GM21737 (cell line): ENCODE measurements at regions not wholly inside any gene's neighbourhood (a gene's known extent, or its start where the extent isn't known, plus 50 kb on each side); places are given as distances from the start of the nearest gene placed in this dataset.

Experiments
- ATAC-seq: cut with Tn5 transposase; IDR thresholded peaks from one replicate; pipeline ENCODE4 v1.9.1; 2021; ENCODE audit warnings: mild to moderate bottlenecking, moderate library complexity; ENCODE audit not compliant: unreplicated experiment

DNA sequence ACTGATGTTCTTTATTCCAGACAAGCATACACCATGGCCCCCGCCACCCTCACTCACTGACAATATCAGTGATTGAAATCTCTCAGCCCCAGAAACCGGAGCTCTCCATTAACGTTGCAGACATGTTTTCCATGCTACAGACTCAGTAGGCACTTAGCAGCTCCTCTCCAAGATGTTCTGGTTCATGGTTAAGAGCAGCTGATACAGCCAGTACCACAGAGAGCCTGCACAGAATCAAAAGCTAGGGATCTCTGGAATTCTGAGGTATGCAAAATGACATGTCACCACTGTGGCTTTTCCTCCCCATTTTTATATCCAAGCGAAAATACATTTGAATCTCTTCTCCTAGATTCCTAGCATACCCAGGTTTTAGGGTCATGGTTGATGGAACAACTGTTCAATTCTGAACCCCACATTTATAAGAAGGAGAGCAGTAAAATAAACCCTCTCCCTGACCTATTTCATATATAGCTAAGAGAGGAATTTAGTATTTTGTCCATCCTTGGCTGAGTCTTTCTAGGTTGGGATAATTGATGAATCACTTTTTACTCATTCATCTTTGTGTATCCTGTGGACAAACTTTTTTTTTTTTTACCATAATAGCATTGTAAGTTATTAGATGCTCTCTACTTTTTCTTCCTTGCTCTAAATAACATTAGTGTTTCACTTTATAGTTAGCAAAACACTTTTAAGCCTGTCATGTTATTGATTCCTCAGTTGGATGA, 488.4 kb upstream of the PIK3C3 start:
- no peak for ATAC-seq

GRCh38 chr18:41465386-41465785, 489.6 kb upstream of the PIK3C3 start:
- ATAC-seq = no peak

DNA sequence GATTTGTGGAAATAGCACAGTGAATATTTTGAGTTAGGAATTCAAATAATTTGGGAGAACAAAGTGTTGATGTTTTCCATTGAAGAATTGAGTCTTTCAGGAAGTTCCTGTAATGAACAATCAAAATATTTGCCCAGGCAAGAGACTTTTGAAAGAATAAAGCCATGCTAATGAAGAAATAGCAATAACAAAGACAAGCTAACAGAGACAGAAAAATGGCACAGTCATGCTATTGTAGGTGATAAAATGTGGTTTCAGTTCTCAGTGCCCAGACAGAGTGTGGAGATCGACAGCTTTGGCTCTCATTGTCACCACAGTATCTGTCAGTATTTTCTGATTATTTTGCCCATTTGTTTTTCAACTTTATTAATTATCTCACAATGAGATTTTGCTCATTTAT, 490.8 kb upstream of the PIK3C3 start:
- no peak for ATAC-seq

DNA sequence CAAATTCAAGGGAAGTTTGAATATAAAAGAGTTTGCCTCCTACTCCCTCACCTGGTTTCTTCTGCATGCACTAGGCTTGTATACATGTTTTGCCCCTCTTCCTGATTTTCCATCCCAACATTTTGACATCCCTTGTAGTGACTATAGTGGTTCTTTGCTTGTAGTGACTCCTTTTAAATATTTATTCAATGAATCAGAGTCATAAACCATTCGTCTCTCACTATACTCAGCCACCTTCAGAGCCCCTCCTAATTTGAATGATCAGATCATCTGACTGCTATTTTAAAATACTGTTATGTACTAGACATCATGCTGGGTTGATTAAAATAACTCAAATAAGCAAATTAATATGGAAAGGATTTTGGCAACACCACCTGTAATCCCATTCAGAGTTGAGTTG, 492.1 kb upstream of the PIK3C3 start:
- ATAC-seq = no peak

DNA sequence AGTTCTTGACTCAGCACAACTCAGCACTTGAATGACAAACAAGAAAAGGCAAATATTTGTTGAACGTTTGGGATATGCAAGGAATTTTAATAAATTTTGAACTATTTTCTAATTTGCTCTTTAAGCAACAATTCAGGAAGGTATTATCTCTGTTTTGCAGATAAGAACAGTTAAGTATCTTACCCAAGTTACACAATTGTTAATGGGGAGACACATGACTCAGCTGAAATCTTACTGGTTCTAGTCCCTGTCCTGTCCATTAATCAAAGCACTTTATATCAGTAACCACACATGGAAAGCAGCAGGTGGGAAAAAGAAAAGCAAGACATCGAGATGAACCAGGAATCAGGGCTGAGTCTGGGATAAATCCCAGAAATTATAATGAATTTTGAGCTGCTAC, 493.9 kb upstream of the PIK3C3 start:
- no peak for ATAC-seq

GRCh38 chr18:41459656-41460055, 495.4 kb upstream of the PIK3C3 start:
- ATAC-seq = no peak

DNA sequence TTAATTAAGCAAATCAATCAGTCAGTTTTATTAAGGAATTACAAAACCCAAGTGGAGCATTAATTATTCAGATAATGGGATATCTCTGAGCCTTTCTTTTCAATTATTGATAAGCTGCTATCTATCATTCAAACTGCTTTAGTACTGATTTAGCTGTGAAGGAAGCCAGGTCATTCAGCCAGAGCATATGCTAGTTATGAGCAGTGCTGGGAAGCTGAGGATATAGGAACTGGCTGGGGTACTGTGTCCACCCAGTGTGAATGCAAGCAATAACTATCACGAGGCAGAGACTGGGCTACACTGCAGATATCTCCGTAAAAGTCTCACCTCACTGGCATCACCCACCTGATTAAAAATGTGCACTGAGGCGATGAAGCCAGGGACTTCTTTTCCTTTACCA, 496.7 kb upstream of the PIK3C3 start:
- no peak for ATAC-seq

- ATAC-seq = no peak
These were observed 497.2 kb upstream of the PIK3C3 start for GRCh38 chr18:41457765-41458326.

- ATAC-seq = no peak
These were observed 498.2 kb upstream of the PIK3C3 start for GRCh38 chr18:41456831-41457230.

- no peak for ATAC-seq
These were observed 505.4 kb upstream of the PIK3C3 start for GRCh38 chr18:41449612-41450011.

DNA sequence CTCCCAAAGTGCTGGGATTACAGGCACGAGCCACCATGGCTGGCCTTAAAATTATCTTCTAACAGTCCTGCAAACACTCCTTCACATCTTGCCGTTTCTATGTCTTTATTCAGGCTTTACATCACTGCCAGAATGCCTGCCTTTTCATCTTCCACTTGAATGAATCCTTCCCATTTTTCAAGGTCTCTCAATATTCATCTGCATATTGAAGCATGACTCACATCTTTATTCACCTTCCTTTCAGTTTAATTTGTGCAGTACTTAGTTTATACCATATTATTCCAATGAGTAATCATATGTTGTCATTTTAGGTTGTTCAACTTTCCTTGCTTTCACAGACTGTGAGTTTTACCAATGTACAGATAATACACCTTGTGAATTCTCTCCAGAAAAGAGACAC, 510.1 kb upstream of the PIK3C3 start:
- ATAC-seq = no peak

- ATAC-seq = no peak
These were observed 518.3 kb upstream of the PIK3C3 start for GRCh38 chr18:41436772-41437171.

DNA sequence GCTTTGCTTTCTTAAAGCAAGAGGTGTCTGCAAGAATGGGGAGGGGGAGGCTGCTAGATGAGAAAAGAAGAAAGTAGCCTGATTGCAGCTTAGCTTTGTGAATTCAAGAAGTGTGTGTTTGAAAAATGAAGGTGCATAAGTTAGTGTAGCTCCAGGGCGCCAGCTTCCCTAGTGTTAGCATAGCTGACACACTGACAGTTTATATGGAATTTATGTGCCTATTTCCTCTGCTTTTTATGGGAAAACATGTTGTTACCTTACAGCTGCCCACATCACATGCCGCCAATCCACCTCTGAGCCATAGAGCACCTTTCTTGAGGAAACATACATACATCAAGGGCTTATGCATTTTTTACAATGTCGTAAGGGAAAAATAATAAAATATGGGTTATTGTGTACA, 536.4 kb upstream of the PIK3C3 start:
- ATAC-seq = no peak

- ATAC-seq = no peak
These were observed 539.0 kb upstream of the PIK3C3 start for GRCh38 chr18:41416044-41416443.

DNA sequence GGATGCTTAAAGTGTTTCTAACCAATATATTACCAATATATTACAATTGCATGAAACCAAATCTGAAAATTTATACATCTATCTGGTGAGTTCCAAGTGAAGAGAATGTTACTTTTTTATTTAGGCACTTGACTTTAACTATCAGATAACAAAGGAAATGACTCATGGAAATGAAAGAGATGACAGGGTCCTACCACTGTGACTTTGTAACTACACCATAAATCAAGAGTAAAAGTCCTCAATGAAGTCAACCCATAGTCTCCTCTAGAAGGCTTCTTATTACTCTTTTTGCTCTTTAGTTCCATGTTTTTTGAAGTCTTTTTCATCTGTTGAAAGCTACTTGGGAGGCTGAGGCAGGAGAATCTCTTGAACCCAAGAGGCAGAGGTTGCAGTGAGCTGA, 545.0 kb upstream of the PIK3C3 start:
- ATAC-seq = no peak

DNA sequence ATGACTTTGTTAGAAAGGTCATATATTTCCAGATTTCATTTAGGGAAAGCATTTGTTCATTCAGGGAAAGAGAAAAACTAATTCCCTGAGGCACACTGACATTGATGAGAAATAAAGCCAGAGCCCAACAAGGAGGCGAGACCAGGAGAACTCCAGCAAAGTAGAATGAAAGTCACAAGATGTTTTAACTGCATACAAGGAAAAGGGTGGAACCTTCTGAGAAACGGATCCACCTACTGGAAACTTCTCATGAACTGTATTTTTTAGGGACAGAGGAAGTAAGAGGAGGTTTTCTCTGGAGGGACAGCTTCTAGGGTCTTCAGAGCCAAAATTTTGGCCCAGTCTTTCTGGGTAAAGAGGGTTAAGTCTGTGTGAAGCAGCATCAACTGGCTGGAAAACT, 548.2 kb upstream of the PIK3C3 start:
- no peak for ATAC-seq

DNA sequence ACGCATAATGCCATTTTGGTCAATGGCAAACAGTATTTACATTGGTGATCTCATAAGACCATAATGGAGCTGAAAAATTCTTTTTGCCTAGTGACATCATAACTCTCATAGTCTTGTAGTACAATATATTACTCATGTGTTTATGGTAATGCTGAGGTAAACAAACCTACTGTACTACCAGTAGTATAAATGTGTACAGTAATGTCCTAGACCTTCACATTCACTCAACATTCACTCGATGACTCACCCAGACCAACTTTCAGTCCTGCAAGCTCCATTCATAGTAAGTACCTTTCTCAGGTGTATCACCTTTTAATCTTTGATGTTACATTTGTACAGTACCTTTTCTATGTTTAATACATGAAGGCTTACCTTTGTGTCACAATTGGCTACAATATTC, 558.2 kb upstream of the PIK3C3 start:
- ATAC-seq = no peak

GRCh38 chr18:41396211-41396610, 558.8 kb upstream of the PIK3C3 start:
- no peak for ATAC-seq

DNA sequence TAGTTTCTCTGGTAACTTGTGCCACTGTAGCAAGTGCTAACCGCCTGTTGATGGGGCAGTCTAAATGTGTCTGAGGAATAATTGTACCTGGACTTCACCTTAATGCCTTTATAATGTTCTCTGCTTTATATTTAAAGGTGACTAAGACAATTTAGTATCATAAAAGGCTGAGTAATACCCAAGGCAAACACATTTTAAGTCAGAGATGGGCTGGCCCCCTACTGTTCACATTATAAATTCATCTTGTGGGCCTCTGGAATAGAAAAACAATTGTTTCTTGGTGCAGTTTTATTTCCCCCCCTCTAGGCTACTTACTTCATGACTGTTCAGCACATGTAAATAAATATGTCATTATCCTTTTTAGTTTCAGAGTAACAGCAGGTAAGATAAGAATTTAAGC, 559.3 kb upstream of the PIK3C3 start:
- no peak for ATAC-seq

DNA sequence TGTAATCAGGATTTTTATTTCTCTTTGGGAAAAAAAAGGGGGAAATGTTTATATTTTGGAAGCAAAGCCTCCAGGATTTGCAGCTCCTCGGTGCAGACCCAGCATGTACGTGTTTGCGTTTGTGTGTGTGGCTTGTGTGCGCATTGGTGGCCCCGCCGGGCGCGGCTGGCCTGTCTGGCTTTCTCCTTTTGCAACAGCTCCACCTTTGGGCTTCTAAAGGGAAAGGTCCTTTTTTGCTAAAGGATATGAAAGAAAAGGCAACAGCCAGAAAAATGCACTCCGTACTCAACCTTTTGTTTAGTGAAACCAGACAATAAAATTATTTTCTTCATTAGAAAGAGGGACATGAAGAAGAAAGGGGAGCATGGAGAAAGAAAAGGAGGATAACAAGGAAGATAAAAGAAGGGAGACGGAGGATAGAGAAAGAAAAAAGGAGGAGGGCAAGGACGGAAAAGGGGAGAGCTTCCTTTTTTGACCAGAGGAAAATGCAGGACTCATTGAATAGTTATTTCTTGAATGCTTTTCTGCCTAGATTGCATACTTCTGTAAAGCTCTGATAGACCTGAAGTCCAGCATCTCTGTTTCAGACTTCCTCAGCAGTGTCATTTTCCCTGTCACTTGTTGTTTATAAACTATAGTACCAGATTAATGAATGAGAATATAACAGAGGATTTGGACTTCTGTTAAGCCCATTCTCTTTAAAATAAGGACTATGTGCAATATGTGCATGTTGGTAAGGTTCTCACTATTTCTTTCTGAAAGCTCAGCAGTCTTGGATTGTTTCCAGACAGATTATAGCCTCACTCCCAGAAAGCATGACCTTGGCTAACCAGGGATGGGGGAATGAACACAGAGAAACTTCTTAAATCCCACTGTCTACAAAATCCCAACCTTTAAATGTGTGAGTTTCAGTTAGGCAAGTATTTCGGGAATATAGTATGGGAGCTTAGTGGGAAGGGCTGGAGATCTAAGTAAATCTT, 563.1 kb upstream of the PIK3C3 start:
- no peak for ATAC-seq

- ATAC-seq = no peak
These were observed 564.7 kb upstream of the PIK3C3 start for GRCh38 chr18:41390309-41390708.

DNA sequence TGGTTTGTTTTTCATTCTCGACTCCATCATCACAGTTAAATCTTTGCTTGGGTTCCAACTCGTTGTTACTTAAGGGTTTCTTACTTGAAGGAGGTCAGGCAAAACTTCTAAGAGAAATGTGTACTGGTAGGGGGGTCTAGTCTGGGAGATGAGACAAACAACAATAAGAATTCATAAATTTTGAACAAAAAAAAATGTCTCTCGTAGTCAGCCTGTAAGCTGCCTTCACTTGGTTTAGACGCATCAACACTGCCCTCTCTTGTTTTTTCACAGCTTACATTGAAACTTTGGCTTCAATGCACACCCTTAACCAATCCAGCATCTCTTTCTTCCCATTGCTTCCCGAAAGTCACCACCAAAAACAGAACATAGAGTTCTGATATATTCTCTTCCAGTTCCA, 576.4 kb upstream of the PIK3C3 start:
- ATAC-seq = no peak
